ENCODE measurements at regions not wholly inside any gene's neighbourhood (a gene's known extent, or its start where the extent isn't known, plus 50 kb on each side); places are given as distances from the start of the nearest gene placed in this dataset.

- Histone ChIP-seq H3K36me3 (ENCODE audit: insufficient read depth, low read length) (no peaks in the 10 kb centered on the region), H3K4me2 (ENCODE audit: low read length) (no peak overlapping the region), H3K4me1 (ENCODE audit: control insufficient read depth, insufficient read depth, low read length) (no peaks in the 10 kb centered on the region), H3K4me3 (ENCODE audit: low read length) (no peak overlapping the region), H3K27me3 (ENCODE audit: control insufficient read depth, insufficient read depth, low read length) (peaks cover 91% of the 10 kb centered on the region), H3K9me3 (replicated peaks; ENCODE audit: low read length) (no peaks in the 10 kb centered on the region), H3K9ac (ENCODE audit: low read depth, low read length) (no peak overlapping the region)
These were observed 253.2 kb downstream of the TFCP2L1 start for GRCh38 chr2:121031568-121032340.

- Histone ChIP-seq H3K4me1 (ENCODE audit: control insufficient read depth, insufficient read depth, low read length) (no peaks in the 10 kb centered on the region), H3K9ac (ENCODE audit: low read depth, low read length) (no peak overlapping the region), H3K27me3 (ENCODE audit: control insufficient read depth, insufficient read depth, low read length) (peaks cover 95% of the 10 kb centered on the region), H3K36me3 (ENCODE audit: insufficient read depth, low read length) (no peaks in the 10 kb centered on the region), H3K4me2 (ENCODE audit: low read length) (no peak overlapping the region), H3K4me3 (ENCODE audit: low read length) (no peak overlapping the region), H3K9me3 (replicated peaks; ENCODE audit: low read length) (no peaks in the 10 kb centered on the region)
These were observed 251.5 kb downstream of the TFCP2L1 start for GRCh38 chr2:121033461-121033996.

GRCh38 chr2:121034551-121034950 lies 250.5 kb downstream of the TFCP2L1 start:
- H3K9ac ChIP-seq (ENCODE audit: low read depth, low read length) = no peak overlapping the region
- H3K27me3 ChIP-seq (ENCODE audit: control insufficient read depth, insufficient read depth, low read length) = peaks cover 95% of the 10 kb centered on the region
- H3K9me3 ChIP-seq (replicated peaks; ENCODE audit: low read length) = no peaks in the 10 kb centered on the region
- H3K4me1 ChIP-seq (ENCODE audit: control insufficient read depth, insufficient read depth, low read length) = no peaks in the 10 kb centered on the region
- H3K4me2 ChIP-seq (ENCODE audit: low read length) = no peak overlapping the region
- no peak overlapping the region for H3K4me3 ChIP-seq (ENCODE audit: low read length)
- no peaks in the 10 kb centered on the region for H3K36me3 ChIP-seq (ENCODE audit: insufficient read depth, low read length)

- no peak overlapping the region for H3K4me2 ChIP-seq (ENCODE audit: low read length)
These were observed 248.7 kb downstream of the TFCP2L1 start for GRCh38 chr2:121036226-121036692.

GRCh38 chr2:121037480-121037879 lies 247.5 kb downstream of the TFCP2L1 start:
- Histone ChIP-seq H3K4me3 (ENCODE audit: low read length) (no peak overlapping the region), H3K36me3 (ENCODE audit: insufficient read depth, low read length) (no peaks in the 10 kb centered on the region), H3K9ac (ENCODE audit: low read depth, low read length) (no peak overlapping the region), H3K4me2 (ENCODE audit: low read length) (no peak overlapping the region), H3K27me3 (ENCODE audit: control insufficient read depth, insufficient read depth, low read length) (peaks cover 82% of the 10 kb centered on the region), H3K4me1 (ENCODE audit: control insufficient read depth, insufficient read depth, low read length) (no peaks in the 10 kb centered on the region), H3K9me3 (replicated peaks; ENCODE audit: low read length) (no peaks in the 10 kb centered on the region)

More at GRCh38 chr2:121036226-121036692, 248.7 kb downstream of the TFCP2L1 start:
- H3K27me3 ChIP-seq (ENCODE audit: control insufficient read depth, insufficient read depth, low read length) = peaks cover 83% of the 10 kb centered on the region
- H3K9me3 ChIP-seq (replicated peaks; ENCODE audit: low read length) = no peaks in the 10 kb centered on the region
- no peaks in the 10 kb centered on the region for H3K4me1 ChIP-seq (ENCODE audit: control insufficient read depth, insufficient read depth, low read length)
- no peaks in the 10 kb centered on the region for H3K36me3 ChIP-seq (ENCODE audit: insufficient read depth, low read length)
- H3K4me3 ChIP-seq (ENCODE audit: low read length) = no peak overlapping the region
- H3K9ac ChIP-seq (ENCODE audit: low read depth, low read length) = no peak overlapping the region

GRCh38 chr2:121038031-121038430 lies 247.0 kb downstream of the TFCP2L1 start:
- peaks cover 82% of the 10 kb centered on the region for H3K27me3 ChIP-seq (ENCODE audit: control insufficient read depth, insufficient read depth, low read length)
- H3K36me3 ChIP-seq (ENCODE audit: insufficient read depth, low read length) = no peaks in the 10 kb centered on the region
- H3K4me3 ChIP-seq (ENCODE audit: low read length) = no peak overlapping the region
- H3K9ac ChIP-seq (ENCODE audit: low read depth, low read length) = no peak overlapping the region
- no peaks in the 10 kb centered on the region for H3K9me3 ChIP-seq (replicated peaks; ENCODE audit: low read length)
- H3K4me2 ChIP-seq (ENCODE audit: low read length) = no peak overlapping the region
- no peaks in the 10 kb centered on the region for H3K4me1 ChIP-seq (ENCODE audit: control insufficient read depth, insufficient read depth, low read length)

GRCh38 chr2:121038431-121038830 lies 246.6 kb downstream of the TFCP2L1 start:
- H3K27me3 ChIP-seq (ENCODE audit: control insufficient read depth, insufficient read depth, low read length) = peaks cover 78% of the 10 kb centered on the region
- no peak overlapping the region for H3K4me3 ChIP-seq (ENCODE audit: low read length)
- H3K4me1 ChIP-seq (ENCODE audit: control insufficient read depth, insufficient read depth, low read length) = no peaks in the 10 kb centered on the region
- H3K9ac ChIP-seq (ENCODE audit: low read depth, low read length) = no peak overlapping the region
- no peaks in the 10 kb centered on the region for H3K9me3 ChIP-seq (replicated peaks; ENCODE audit: low read length)
- no peaks in the 10 kb centered on the region for H3K36me3 ChIP-seq (ENCODE audit: insufficient read depth, low read length)
- no peak overlapping the region for H3K4me2 ChIP-seq (ENCODE audit: low read length)

- no peaks in the 10 kb centered on the region for H3K9me3 ChIP-seq (replicated peaks; ENCODE audit: low read length)
- no peaks in the 10 kb centered on the region for H3K4me1 ChIP-seq (ENCODE audit: control insufficient read depth, insufficient read depth, low read length)
- H3K9ac ChIP-seq (ENCODE audit: low read depth, low read length) = no peak overlapping the region
- no peaks in the 10 kb centered on the region for H3K36me3 ChIP-seq (ENCODE audit: insufficient read depth, low read length)
- H3K4me2 ChIP-seq (ENCODE audit: low read length) = no peak overlapping the region
- H3K4me3 ChIP-seq (ENCODE audit: low read length) = no peak overlapping the region
- peaks cover 77% of the 10 kb centered on the region for H3K27me3 ChIP-seq (ENCODE audit: control insufficient read depth, insufficient read depth, low read length)
These were observed 245.9 kb downstream of the TFCP2L1 start for GRCh38 chr2:121038891-121039616.

GRCh38 chr2:121039679-121040078 lies 245.3 kb downstream of the TFCP2L1 start:
- Histone ChIP-seq H3K4me3 (ENCODE audit: low read length) (no peak overlapping the region), H3K36me3 (ENCODE audit: insufficient read depth, low read length) (no peaks in the 10 kb centered on the region), H3K27me3 (ENCODE audit: control insufficient read depth, insufficient read depth, low read length) (peaks cover 77% of the 10 kb centered on the region)

GRCh38 chr2:121041516-121041915 lies 243.5 kb downstream of the TFCP2L1 start:
- H3K4me1 ChIP-seq (ENCODE audit: control insufficient read depth, insufficient read depth, low read length) = peaks cover 4% of the 10 kb centered on the region
- peaks cover 72% of the 10 kb centered on the region for H3K27me3 ChIP-seq (ENCODE audit: control insufficient read depth, insufficient read depth, low read length)
- H3K4me2 ChIP-seq (ENCODE audit: low read length) = no peak overlapping the region
- no peak overlapping the region for H3K4me3 ChIP-seq (ENCODE audit: low read length)
- no peaks in the 10 kb centered on the region for H3K9me3 ChIP-seq (replicated peaks; ENCODE audit: low read length)
- H3K36me3 ChIP-seq (ENCODE audit: insufficient read depth, low read length) = no peaks in the 10 kb centered on the region
- no peak overlapping the region for H3K9ac ChIP-seq (ENCODE audit: low read depth, low read length)

More at GRCh38 chr2:121039679-121040078, 245.3 kb downstream of the TFCP2L1 start:
- no peak overlapping the region for H3K4me2 ChIP-seq (ENCODE audit: low read length)
- no peak overlapping the region for H3K9ac ChIP-seq (ENCODE audit: low read depth, low read length)
- H3K9me3 ChIP-seq (replicated peaks; ENCODE audit: low read length) = no peaks in the 10 kb centered on the region
- no peaks in the 10 kb centered on the region for H3K4me1 ChIP-seq (ENCODE audit: control insufficient read depth, insufficient read depth, low read length)

GRCh38 chr2:121043061-121043826 lies 241.8 kb downstream of the TFCP2L1 start:
- Histone ChIP-seq H3K4me3 (ENCODE audit: low read length) (no peak overlapping the region), H3K9ac (ENCODE audit: low read depth, low read length) (no peak overlapping the region), H3K4me1 (ENCODE audit: control insufficient read depth, insufficient read depth, low read length) (peaks cover 4% of the 10 kb centered on the region), H3K4me2 (ENCODE audit: low read length) (no peak overlapping the region), H3K36me3 (ENCODE audit: insufficient read depth, low read length) (no peaks in the 10 kb centered on the region), H3K27me3 (ENCODE audit: control insufficient read depth, insufficient read depth, low read length) (peaks cover 63% of the 10 kb centered on the region), H3K9me3 (replicated peaks; ENCODE audit: low read length) (no peaks in the 10 kb centered on the region)

All from skeletal muscle satellite cell (primary cell).